IMR-90 (cell line): ENCODE measurements at regions not wholly inside any gene's neighbourhood (a gene's known extent, or its start where the extent isn't known, plus 50 kb on each side); places are given as distances from the start of the nearest gene placed in this dataset.

Experiments
- ATAC-seq: fragments of 200-7000 bp; cut with Tn5 transposase; 2 replicates; pipeline ENCODE4 v1.9.1; 2020; ENCODE audit warnings: low read depth, mild to moderate bottlenecking, moderate library complexity
- BruUV-seq: library from RNA; stranded (reverse); fragments of 400-500 nt; replicated peaks from 2 replicates; lab custom pipeline; 2021; lab: Mats Ljungman, UMichigan
- CTCF ChIA-PET: fragments of 300-600 bp; formaldehyde crosslinking; extraction: SDS; loops from one replicate; lab custom pipeline; 2021; ENCODE audit warnings: antibody characterized with exemption; lab: Yijun Ruan, JAX
- POLR2A ChIA-PET: fragments of 300-600 bp; sonication (Branson Sonifier 250); formaldehyde crosslinking; loops from one replicate; lab custom pipeline; 2022; ENCODE audit warnings: antibody characterized with exemption; ENCODE audit not compliant: unreplicated experiment; lab: Charles Lee
- DNase-seq: peaks from one replicate; pipeline ENCODE4 v3.0.0; 2013
- H2AFZ ChIP-seq: replicated peaks from 2 replicates; pipeline ENCODE3; 2013; ENCODE audit warnings: low read length, mild to moderate bottlenecking; ENCODE audit not compliant: poor library complexity
- H2AK5ac ChIP-seq: 2 replicates; pipeline ENCODE4 v1.6.1; 2013; ENCODE audit warnings: low read depth, low read length, inconsistent platforms
- H2AK9ac ChIP-seq: replicated peaks from 2 replicates; pipeline ENCODE3; 2013; ENCODE audit warnings: mild to moderate bottlenecking, low read depth, low read length, moderate library complexity; ENCODE audit not compliant: poor library complexity
- H2BK120ac ChIP-seq: 2 replicates; pipeline ENCODE4 v1.6.1; 2013; ENCODE audit warnings: low read depth, low read length, inconsistent platforms
- H2BK15ac ChIP-seq: 3 replicates; pipeline ENCODE4 v1.6.1; 2013; ENCODE audit warnings: low read depth, low read length, inconsistent platforms
- H2BK20ac ChIP-seq: 2 replicates; pipeline ENCODE4 v1.6.1; 2013; ENCODE audit warnings: low read depth, mild to moderate bottlenecking, inconsistent platforms, low read length, moderate library complexity
- H2BK5ac ChIP-seq: 2 replicates; pipeline ENCODE4 v1.6.1; 2013; ENCODE audit warnings: mild to moderate bottlenecking, low read depth, low read length, inconsistent platforms; ENCODE audit not compliant: poor library complexity, severe bottlenecking
- H3K14ac ChIP-seq: replicated peaks from 2 replicates; pipeline ENCODE4 v1.6.1; 2013; ENCODE audit warnings: low read depth, low read length, inconsistent platforms
- H3K18ac ChIP-seq: 2 replicates; pipeline ENCODE4 v1.6.1; 2013; ENCODE audit warnings: low read depth, low read length, control low read depth
- H3K23ac ChIP-seq: 2 replicates; pipeline ENCODE4 v1.6.1; 2013; ENCODE audit warnings: low read depth, low read length, inconsistent platforms
- H3K27ac ChIP-seq: 2 replicates; pipeline ENCODE4 v1.5.1; 2013; ENCODE audit warnings: mild to moderate bottlenecking, control low read depth, low read length; ENCODE audit not compliant: insufficient read depth
- H3K27me3 ChIP-seq: 2 replicates; pipeline ENCODE4 v1.6.1; 2013; ENCODE audit warnings: low read length; ENCODE audit not compliant: control insufficient read depth, insufficient read depth
- H3K36me3 ChIP-seq: 2 replicates; pipeline ENCODE4 v1.6.1; 2013; ENCODE audit warnings: low read length, mixed read lengths; ENCODE audit not compliant: control insufficient read depth, insufficient read depth
- H3K4ac ChIP-seq: 2 replicates; pipeline ENCODE4 v1.6.1; 2013; ENCODE audit warnings: low read depth, low read length, inconsistent platforms
- H3K4me1 ChIP-seq: 2 replicates; pipeline ENCODE4 v1.6.1; 2013; ENCODE audit warnings: low read length, mixed read lengths; ENCODE audit not compliant: control insufficient read depth, insufficient read depth
- H3K4me2 ChIP-seq: 2 replicates; pipeline ENCODE4 v1.6.1; 2013; ENCODE audit warnings: low read depth, mild to moderate bottlenecking, control low read depth, low read length, moderate library complexity
- H3K4me3 ChIP-seq: 2 replicates; pipeline ENCODE4 v1.5.1; 2013; ENCODE audit warnings: low read depth, mild to moderate bottlenecking, control low read depth, low read length, moderate library complexity; ENCODE audit not compliant: insufficient read depth
- H3K56ac ChIP-seq: 2 replicates; pipeline ENCODE4 v1.6.1; 2013; ENCODE audit warnings: low read length, inconsistent platforms; ENCODE audit not compliant: insufficient read depth; ENCODE audit errors: extremely low read depth
- H3K79me1 ChIP-seq, 2 experiments: 2 replicates each; pipeline ENCODE4 v1.6.1; 2013; ENCODE audit warnings: low read length in 2 of 2, inconsistent platforms in 1 of 2, low read depth in 1 of 2
- H3K9ac ChIP-seq: 2 replicates; pipeline ENCODE4 v1.6.1; 2013; ENCODE audit warnings: low read depth, low read length, control low read depth
- H3K9me1 ChIP-seq: 2 replicates; pipeline ENCODE4 v1.6.1; 2013; ENCODE audit warnings: low read length, inconsistent platforms; ENCODE audit not compliant: insufficient read depth
- H3K9me3 ChIP-seq: 2 replicates; pipeline ENCODE4 v1.6.1; 2013; ENCODE audit warnings: low read length; ENCODE audit not compliant: control insufficient read depth, insufficient read depth
- H4K20me1 ChIP-seq: 2 replicates; pipeline ENCODE4 v1.6.1; 2013; ENCODE audit warnings: low read length, inconsistent platforms; ENCODE audit not compliant: insufficient read depth
- H4K5ac ChIP-seq: 2 replicates; pipeline ENCODE4 v1.6.1; 2013; ENCODE audit warnings: mild to moderate bottlenecking, low read depth, low read length, control low read depth
- H4K8ac ChIP-seq, 2 experiments: 2 replicates each; pipeline ENCODE4 v1.6.1; 2013; ENCODE audit warnings: low read depth in 2 of 2, low read length in 2 of 2, control low read depth in 1 of 2, inconsistent platforms in 1 of 2
- H4K91ac ChIP-seq: 2 replicates; pipeline ENCODE4 v1.6.1; 2013; ENCODE audit warnings: low read depth, low read length, inconsistent platforms; ENCODE audit not compliant: insufficient read depth
- CEBPB ChIP-seq: IDR thresholded peaks from 2 replicates; pipeline ENCODE4 v1.6.1; 2012; ENCODE audit warnings: low read depth, low read length, improper control_type of control experiment
- CHD1 ChIP-seq: IDR thresholded peaks from 2 replicates; pipeline ENCODE4 v1.6.1; 2012; ENCODE audit warnings: low read depth, low read length, improper control_type of control experiment
- CTCF ChIP-seq: conservative IDR thresholded peaks from 2 replicates; pipeline ENCODE4 v1.5.1; 2012; ENCODE audit warnings: mild to moderate bottlenecking, low read depth, low read length, improper control_type of control experiment
- FOS ChIP-seq: fragments of 150-350 bp; IDR thresholded peaks from 2 replicates; pipeline ENCODE4 v1.6.1; 2016; ENCODE audit warnings: low read depth, low read length
- MAFK ChIP-seq: IDR thresholded peaks from 2 replicates; pipeline ENCODE4 v1.6.1; 2012; ENCODE audit warnings: low read depth, low read length, improper control_type of control experiment
- MAZ ChIP-seq: IDR thresholded peaks from 2 replicates; pipeline ENCODE4 v1.6.1; 2012; ENCODE audit warnings: low read depth, mild to moderate bottlenecking, low read length, improper control_type of control experiment, moderate library complexity, borderline replicate concordance
- MXI1 ChIP-seq: IDR thresholded peaks from 2 replicates; pipeline ENCODE4 v1.6.1; 2012; ENCODE audit warnings: low read depth, mild to moderate bottlenecking, low read length, moderate library complexity, borderline replicate concordance
- NFE2L2 ChIP-seq: fragments of 150-350 bp; IDR thresholded peaks from 2 replicates; pipeline ENCODE4 v1.6.1; 2016; ENCODE audit warnings: low read depth, mild to moderate bottlenecking, low read length
- RAD21 ChIP-seq: IDR thresholded peaks from 2 replicates; pipeline ENCODE4 v1.6.1; 2012; ENCODE audit warnings: low read length, improper control_type of control experiment
- RCOR1 ChIP-seq: IDR thresholded peaks from 2 replicates; pipeline ENCODE4 v1.6.1; 2012; ENCODE audit warnings: mild to moderate bottlenecking, low read length, improper control_type of control experiment; ENCODE audit not compliant: insufficient replicate concordance
- RFX5 ChIP-seq: IDR thresholded peaks from 2 replicates; pipeline ENCODE4 v1.8.0; 2012; ENCODE audit warnings: low read depth, mild to moderate bottlenecking, low read length, moderate library complexity
- SMC3 ChIP-seq: fragments of 150-350 bp; IDR thresholded peaks from 2 replicates; pipeline ENCODE4 v1.6.1; 2016; ENCODE audit warnings: low read depth, mild to moderate bottlenecking, antibody characterized with exemption, low read length, moderate library complexity
- USF2 ChIP-seq: fragments of 150-350 bp; IDR thresholded peaks from 2 replicates; pipeline ENCODE4 v1.6.1; 2017; ENCODE audit warnings: mild to moderate bottlenecking, antibody characterized with exemption, low read length, low read depth
- dilution Hi-C: fragments of 300-500 bp; cut with HindIII; formaldehyde crosslinking; loops from one replicate; pipeline ENCODE4 v1.14.3; 2018; ENCODE audit warnings: low sequenced_read_pairs; ENCODE audit not compliant: unreplicated experiment
- in situ Hi-C: fragments of 300-500 bp; cut with MboI; formaldehyde crosslinking; loops from 3 replicates; pipeline ENCODE4 v1.14.3; 2019; ENCODE audit warnings: low sequenced_read_pairs, inconsistent platforms, mixed read lengths
- intact Hi-C: fragments of 100-400 bp; cut with micrococcal nuclease; formaldehyde crosslinking; loops from 2 replicates; pipeline ENCODE4 v1.10.0; 2022

- H4K91ac ChIP-seq = no peak overlapping the region
- H2BK120ac ChIP-seq = no peak overlapping the region
- H3K56ac ChIP-seq = no peak overlapping the region
- H3K4ac ChIP-seq = no peak overlapping the region
- H2AK5ac ChIP-seq = no peak overlapping the region
- H3K23ac ChIP-seq = no peak overlapping the region
- H2BK15ac ChIP-seq = no peak overlapping the region
- POLR2A ChIA-PET = no interaction called here
- H3K79me1 ChIP-seq = no peaks in the 10 kb centered on the region
- TF ChIP-seq CTCF (no peak), USF2 (no peak), MXI1 (no peak), RCOR1 (no peak), SMC3 (no peak), RAD21 (no peak), NFE2L2 (no peak), CHD1 (no peak), MAFK (no peak), FOS (no peak), CEBPB (no peak), RFX5 (no peak), MAZ (no peak)
- no peak overlapping the region for H3K18ac ChIP-seq
- H3K27ac ChIP-seq = no peak overlapping the region
- no peak for DNase-seq
- no peak overlapping the region for H3K9ac ChIP-seq
- no peak overlapping the region for H3K14ac ChIP-seq
- H2BK20ac ChIP-seq = no peak overlapping the region
- H3K4me3 ChIP-seq = no peak overlapping the region
- no peak overlapping the region for H4K5ac ChIP-seq
- H3K4me2 ChIP-seq = no peak overlapping the region
- no peak overlapping the region for H2BK5ac ChIP-seq
- intact Hi-C loops (no loop called here), in situ Hi-C loops (loop anchor here (25.0 kb wide), 1 partner anchor 1283 kb away; no protein-coding TSS in a partner anchor), dilution Hi-C loops (no loop called here)
- CTCF ChIA-PET = no interaction called here
- H3K36me3 ChIP-seq = no peaks in the 10 kb centered on the region
- H4K20me1 ChIP-seq = no peaks in the 10 kb centered on the region
- no peak overlapping the region for H2AFZ ChIP-seq
- no peaks in the 10 kb centered on the region for H3K4me1 ChIP-seq
- no TSS peak for BruUV-seq
- H3K9me3 ChIP-seq = no peaks in the 10 kb centered on the region
- ATAC-seq = no peak
- H4K8ac ChIP-seq = no peak overlapping the region
- H2AK9ac ChIP-seq = no peak overlapping the region
- H3K27me3 ChIP-seq = no peaks in the 10 kb centered on the region
- H3K9me1 ChIP-seq = no peaks in the 10 kb centered on the region
Measured at GRCh38 chr2:220678943-220679342, 893.2 kb downstream of the EPHA4 start.
